Ovary (tissue), 3 donors: ENCODE measurements at regions not wholly inside any gene's neighbourhood (a gene's known extent, or its start where the extent isn't known, plus 50 kb on each side); places are given as distances from the start of the nearest gene placed in this dataset.

ENCODE experiments used
- CTCF ChIP-seq, 3 donors: fragments of 450-650 bp in 2 of 3; fragments of 200-600 bp in 1 of 3; IDR thresholded peaks; one replicate each; pipeline versions ENCODE4 v1.5.1 to v1.8.0; 2016 to 2022; ENCODE audit warnings: antibody characterized with exemption in 3 of 3, mild to moderate bottlenecking in 1 of 3
- EP300 ChIP-seq: sonication (generic); formaldehyde crosslinking; IDR thresholded peaks from one replicate; pipeline ENCODE4 v1.6.1; 2017; ENCODE audit warnings: antibody characterized with exemption
- POLR2A ChIP-seq: fragments of 450-650 bp; IDR thresholded peaks from one replicate; pipeline ENCODE4 v1.6.1; 2017; ENCODE audit warnings: antibody characterized with exemption, mild to moderate bottlenecking, moderate library complexity
- donor health status: DM: no; HTN: no; CAD: no.

DNA sequence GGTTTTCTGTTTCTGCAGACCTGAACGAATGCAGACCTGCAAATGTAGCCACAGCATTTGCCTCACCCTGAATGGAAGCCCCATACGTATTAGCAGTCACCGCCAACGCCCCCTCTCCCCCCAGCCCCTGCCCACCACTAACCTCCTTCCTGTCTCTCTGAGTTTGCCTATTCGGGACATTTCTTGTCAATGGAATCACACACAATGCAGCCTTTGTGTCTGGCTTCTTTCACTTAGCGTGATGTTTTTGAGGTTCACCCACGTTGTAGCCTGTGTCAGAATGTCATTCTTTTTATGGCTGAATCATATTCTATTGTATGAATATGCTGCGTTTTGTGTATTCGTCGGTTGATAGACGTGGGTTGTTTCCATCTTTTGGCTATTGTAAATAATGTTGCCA lies 178.6 kb downstream of the AACS start:
- TF ChIP-seq POLR2A (no peak), CTCF (IDR thresholded peaks at IDR 0.05) (no peak), EP300 (no peak)
